GM12872 (cell line): ENCODE measurements at regions not wholly inside any gene's neighbourhood (a gene's known extent, or its start where the extent isn't known, plus 50 kb on each side); places are given as distances from the start of the nearest gene placed in this dataset.

Experiments used
- CTCF ChIP-seq: IDR thresholded peaks from 3 replicates; pipeline ENCODE4 v1.5.1; 2011; ENCODE audit warnings: low read depth, mild to moderate bottlenecking, low read length, moderate library complexity; ENCODE audit not compliant: insufficient read depth

DNA sequence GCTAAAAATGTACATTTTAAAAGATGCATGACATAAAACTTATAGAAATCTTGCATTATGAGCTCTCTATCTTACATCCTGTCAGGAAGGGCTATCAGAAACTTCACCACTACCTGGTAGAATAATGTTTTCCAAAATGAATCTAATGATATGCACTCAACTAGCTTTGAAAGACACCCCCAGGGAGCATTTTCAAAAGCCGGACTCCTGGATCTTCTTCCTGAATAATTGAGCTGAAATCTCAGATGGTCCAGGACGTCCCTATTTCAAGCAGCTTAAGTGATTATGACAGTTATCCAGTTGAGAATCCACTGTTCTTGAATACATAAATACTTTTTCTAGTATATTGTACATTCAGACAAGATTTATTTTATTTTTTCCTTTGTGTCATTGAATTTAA is 200.6 kb upstream of the MGAT4C start:
- TF ChIP-seq CTCF, result no peak

DNA sequence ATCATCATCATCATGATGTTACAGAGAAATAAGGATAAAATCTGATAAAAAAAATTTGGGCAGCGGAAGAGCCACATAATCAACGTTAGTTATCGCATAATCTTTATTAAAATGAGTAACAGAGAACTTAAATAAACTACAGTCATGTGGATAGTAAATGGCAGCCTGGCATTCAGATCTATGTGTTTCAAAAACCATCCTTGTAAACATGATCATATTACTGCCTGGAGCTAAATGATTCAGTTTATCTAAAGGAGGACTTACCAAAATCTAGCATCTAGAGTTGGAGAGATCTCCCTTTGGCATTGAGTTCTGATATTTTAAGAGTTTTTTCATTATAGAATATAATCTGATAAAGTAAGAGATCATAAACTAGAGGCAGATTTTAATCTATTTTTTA is 200.1 kb upstream of the MGAT4C start:
- no peak for TF ChIP-seq CTCF

GRCh38 chr12:86445356-86445755 is 189.2 kb upstream of the MGAT4C start:
- no peak for TF ChIP-seq CTCF

DNA sequence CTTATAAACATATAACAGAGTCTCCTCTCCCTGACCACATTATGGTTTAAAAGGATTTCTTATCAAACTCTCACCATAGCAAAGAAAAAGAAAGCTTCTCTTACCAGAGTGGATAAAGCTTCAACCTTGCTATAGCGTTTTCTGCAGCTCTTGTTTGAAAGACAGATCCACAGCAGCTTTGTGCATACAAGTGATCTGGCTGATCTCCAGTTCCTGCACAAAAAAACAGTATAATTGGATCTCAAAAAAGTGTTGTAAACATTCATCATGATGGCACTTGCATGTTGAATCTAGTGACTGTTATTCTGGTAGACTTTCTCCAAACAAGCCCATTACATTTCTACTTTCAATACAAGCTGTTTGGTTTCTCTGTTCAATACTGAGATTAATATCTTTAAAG is 178.9 kb upstream of the MGAT4C start:
- TF ChIP-seq CTCF, result no peak

- no peak for TF ChIP-seq CTCF
Observed at GRCh38 chr12:86429824-86430223, 173.6 kb upstream of the MGAT4C start.

GRCh38 chr12:86421333-86421732 is 165.1 kb upstream of the MGAT4C start:
- TF ChIP-seq CTCF, result no peak

GRCh38 chr12:86414201-86414600 is 158.0 kb upstream of the MGAT4C start:
- no peak for TF ChIP-seq CTCF

DNA sequence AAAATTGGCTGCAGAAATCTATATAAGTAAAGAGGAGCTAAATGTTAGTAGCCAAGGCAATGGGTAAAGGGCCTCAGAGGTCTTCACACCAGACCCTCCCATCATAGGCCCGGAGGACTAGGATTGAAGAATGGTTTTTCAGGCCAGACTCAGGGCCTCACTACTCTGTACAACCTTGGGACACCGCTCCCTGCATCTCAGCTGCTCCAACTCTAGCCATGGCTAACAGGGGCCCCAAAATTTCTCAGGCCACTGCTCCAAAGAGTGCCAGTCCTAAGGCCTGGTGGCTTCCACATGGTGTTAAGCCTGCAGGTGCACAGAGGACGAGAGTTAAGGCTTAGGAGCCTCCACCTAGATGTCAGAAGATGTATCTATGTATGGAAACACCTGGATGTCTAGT is 155.5 kb upstream of the MGAT4C start:
- no peak for TF ChIP-seq CTCF
